Fibroblast of lung (primary cell): ENCODE measurements at regions not wholly inside any gene's neighbourhood (a gene's known extent, or its start where the extent isn't known, plus 50 kb on each side); places are given as distances from the start of the nearest gene placed in this dataset.
A peak's percentile ranks its signal among the peaks of the same experiment; 100 is the strongest.

Experiments used
- DNase-seq, 2 donors: peaks; one replicate each; pipeline versions ENCODE4 v3.0.0 to v3.0.0-alpha.2; 2010; ENCODE audit warnings: low read depth in 2 of 2
- H2AFZ ChIP-seq: 2 replicates; pipeline ENCODE4 v1.5.1; 2012; ENCODE audit warnings: low read length, control low read depth, inconsistent platforms
- H3K27ac ChIP-seq: 2 replicates; pipeline ENCODE4 v1.5.1; 2011; ENCODE audit warnings: low read length, control low read depth; ENCODE audit not compliant: insufficient read depth
- H3K27me3 ChIP-seq: 2 replicates; pipeline ENCODE4 v1.5.1; 2011; ENCODE audit warnings: mild to moderate bottlenecking, low read length; ENCODE audit not compliant: control insufficient read depth, insufficient read depth
- H3K36me3 ChIP-seq: 2 replicates; pipeline ENCODE4 v1.5.1; 2011; ENCODE audit warnings: low read length; ENCODE audit not compliant: control insufficient read depth, insufficient read depth
- H3K4me1 ChIP-seq: 2 replicates; pipeline ENCODE4 v1.5.1; 2011; ENCODE audit warnings: low read length; ENCODE audit not compliant: control insufficient read depth, insufficient read depth; ENCODE audit errors: extremely low read depth
- H3K4me2 ChIP-seq: 2 replicates; pipeline ENCODE4 v1.5.1; 2011; ENCODE audit warnings: low read length, control low read depth; ENCODE audit not compliant: insufficient read depth; ENCODE audit errors: extremely low read depth
- H3K4me3 ChIP-seq, 4 experiments: fragments of 200-600 bp in 1 of 4; sonication (generic) in 1 of 4; replicated peaks in 1 of 4; 2 replicates each; pipeline ENCODE4 v1.5.1; 2011 to 2016; ENCODE audit warnings: low read length in 4 of 4, low read depth in 3 of 4, mild to moderate bottlenecking in 3 of 4, control low read depth in 2 of 4, inconsistent platforms in 1 of 4, mixed read lengths in 1 of 4; ENCODE audit not compliant: insufficient read depth in 1 of 4; ENCODE audit errors: control extremely low read depth in 1 of 4
- H3K79me2 ChIP-seq: 2 replicates; pipeline ENCODE4 v1.5.1; 2012; ENCODE audit warnings: mild to moderate bottlenecking, low read length, inconsistent platforms; ENCODE audit not compliant: control insufficient read depth, insufficient read depth
- H3K9ac ChIP-seq: 2 replicates; pipeline ENCODE4 v1.5.1; 2011; ENCODE audit warnings: mild to moderate bottlenecking, low read length, control low read depth; ENCODE audit not compliant: insufficient read depth
- H3K9me3 ChIP-seq: 2 replicates; pipeline ENCODE4 v1.5.1; 2012; ENCODE audit warnings: low read depth, low read length; ENCODE audit not compliant: control insufficient read depth, insufficient read depth
- H4K20me1 ChIP-seq: 2 replicates; pipeline ENCODE4 v1.5.1; 2011; ENCODE audit warnings: low read length; ENCODE audit not compliant: control insufficient read depth, insufficient read depth; ENCODE audit errors: extremely low read depth
- EZH2 ChIP-seq: IDR thresholded peaks from 2 replicates; pipeline ENCODE4 v1.5.1; 2012; ENCODE audit warnings: low read length, control low read depth, mild to moderate bottlenecking; ENCODE audit errors: missing control alignments
- TF ChIP-seq, protein P1 (sequence below), 2 donors: IDR thresholded peaks in 1 of 2; conservative IDR thresholded peaks in 1 of 2; 1 replicate in 1 of 2; 2 replicates in 1 of 2; pipeline ENCODE4 v1.5.1; 2011 to 2012; ENCODE audit warnings: low read length in 2 of 2, control low read depth in 1 of 2, inconsistent platforms in 1 of 2, low read depth in 1 of 2, mild to moderate bottlenecking in 1 of 2

DNA sequence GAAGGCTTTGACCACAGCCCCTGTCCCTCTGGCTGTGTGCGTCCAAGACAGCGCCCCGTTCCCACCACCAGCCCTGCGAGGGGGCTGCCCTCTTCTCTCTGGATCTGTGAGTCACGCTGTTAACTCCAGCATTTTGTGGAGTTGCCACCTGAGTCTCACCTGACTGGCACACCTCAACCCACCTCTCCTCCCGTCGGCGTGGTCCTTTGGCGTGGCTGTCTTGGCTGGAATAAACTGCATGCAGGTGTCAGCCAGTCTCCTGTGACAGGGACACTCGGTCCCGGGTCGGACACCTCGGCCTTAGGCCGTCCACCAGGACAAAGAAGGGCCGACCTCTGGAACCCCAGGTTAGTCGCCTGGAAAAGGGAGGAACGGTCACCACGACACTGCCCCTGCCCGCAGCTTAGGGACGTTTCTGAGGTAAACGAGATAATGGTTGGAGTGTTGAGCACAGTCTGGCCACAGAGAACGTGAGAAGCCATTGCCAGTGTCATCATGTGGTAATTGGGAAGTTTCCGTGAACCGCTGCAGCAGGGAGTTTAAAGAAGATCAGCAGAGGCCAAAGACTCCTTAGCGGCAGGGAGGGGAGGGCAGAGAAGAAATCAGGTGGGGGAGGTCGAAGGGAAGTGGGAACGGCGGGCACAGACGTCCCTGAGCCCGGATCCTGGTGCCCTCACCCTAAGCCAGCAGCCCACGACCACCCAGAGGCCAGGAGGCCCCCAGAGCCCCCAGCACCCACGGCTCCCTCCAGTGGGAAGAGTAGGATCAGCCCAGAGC lies 73.6 kb upstream of the FAM20C start:
- no peak for TF ChIP-seq EZH2
- TF ChIP-seq, protein P1, sequence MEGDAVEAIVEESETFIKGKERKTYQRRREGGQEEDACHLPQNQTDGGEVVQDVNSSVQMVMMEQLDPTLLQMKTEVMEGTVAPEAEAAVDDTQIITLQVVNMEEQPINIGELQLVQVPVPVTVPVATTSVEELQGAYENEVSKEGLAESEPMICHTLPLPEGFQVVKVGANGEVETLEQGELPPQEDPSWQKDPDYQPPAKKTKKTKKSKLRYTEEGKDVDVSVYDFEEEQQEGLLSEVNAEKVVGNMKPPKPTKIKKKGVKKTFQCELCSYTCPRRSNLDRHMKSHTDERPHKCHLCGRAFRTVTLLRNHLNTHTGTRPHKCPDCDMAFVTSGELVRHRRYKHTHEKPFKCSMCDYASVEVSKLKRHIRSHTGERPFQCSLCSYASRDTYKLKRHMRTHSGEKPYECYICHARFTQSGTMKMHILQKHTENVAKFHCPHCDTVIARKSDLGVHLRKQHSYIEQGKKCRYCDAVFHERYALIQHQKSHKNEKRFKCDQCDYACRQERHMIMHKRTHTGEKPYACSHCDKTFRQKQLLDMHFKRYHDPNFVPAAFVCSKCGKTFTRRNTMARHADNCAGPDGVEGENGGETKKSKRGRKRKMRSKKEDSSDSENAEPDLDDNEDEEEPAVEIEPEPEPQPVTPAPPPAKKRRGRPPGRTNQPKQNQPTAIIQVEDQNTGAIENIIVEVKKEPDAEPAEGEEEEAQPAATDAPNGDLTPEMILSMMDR (conservative IDR thresholded peaks at IDR 0.05 in 1 of 2, IDR thresholded peaks at IDR 0.05 in 1 of 2; ENCODE audit: low read depth in 1 of 2, low read length in 2 of 2): no peak
- no peaks in the 10 kb centered on the region for H3K9me3 ChIP-seq
- no peak overlapping the region for H2AFZ ChIP-seq
- no peaks in the 10 kb centered on the region for H3K27me3 ChIP-seq
- H3K4me2 ChIP-seq: no peak overlapping the region
- H3K9ac ChIP-seq: no peak overlapping the region
- no peak overlapping the region for H3K4me3 ChIP-seq
- H4K20me1 ChIP-seq: no peaks in the 10 kb centered on the region
- peaks cover 3% of the 10 kb centered on the region for H3K4me1 ChIP-seq
- H3K27ac ChIP-seq: no peak overlapping the region
- DNase-seq: no peak
- no peaks in the 10 kb centered on the region for H3K36me3 ChIP-seq
- H3K79me2 ChIP-seq: no peaks in the 10 kb centered on the region

DNA sequence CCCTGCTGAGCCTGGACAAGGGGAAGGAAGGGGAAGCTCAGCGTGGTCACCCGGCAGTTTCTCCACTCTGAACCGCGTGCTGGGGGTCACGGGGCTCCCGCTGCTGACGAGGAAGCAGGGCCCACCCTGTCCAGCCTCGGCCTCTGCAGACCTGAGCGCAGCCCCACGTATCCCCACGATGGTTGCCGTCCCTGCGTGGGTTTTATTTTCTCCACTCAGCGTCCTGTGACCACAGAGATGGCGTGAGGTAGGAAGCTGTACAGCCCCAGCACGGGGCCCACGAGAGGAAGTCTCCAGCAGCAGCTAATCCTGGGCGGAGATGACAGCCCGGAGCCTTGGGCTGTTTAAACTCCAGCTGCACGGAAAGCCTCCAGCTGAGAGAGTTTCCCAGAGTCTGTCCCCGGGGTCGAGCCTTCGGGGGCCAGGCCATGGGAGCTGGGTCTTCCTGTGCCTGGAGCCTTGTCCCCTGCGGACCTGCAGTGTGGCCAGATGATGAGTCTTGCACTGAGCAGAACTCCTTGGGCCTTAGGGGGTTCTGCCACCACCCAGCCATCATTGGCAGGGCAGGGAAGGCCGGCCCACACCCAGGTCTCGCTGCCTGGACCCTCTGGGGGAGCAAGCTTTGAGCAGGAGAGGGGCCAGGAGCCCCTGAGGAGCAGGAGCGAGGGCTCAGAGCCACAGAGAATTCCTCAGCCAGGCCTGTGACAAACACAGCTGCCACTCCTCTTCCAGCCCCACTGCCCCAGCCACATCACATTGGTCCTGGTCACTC lies 72.8 kb upstream of the FAM20C start:
- no peak overlapping the region for H2AFZ ChIP-seq
- DNase-seq: peak in 1 of 2 donors; percentile 14

More for the DNA sequence above, 72.8 kb upstream of the FAM20C start:
- TF ChIP-seq EZH2: no peak
- TF ChIP-seq, protein P1 (conservative IDR thresholded peaks at IDR 0.05 in 1 of 2, IDR thresholded peaks at IDR 0.05 in 1 of 2; ENCODE audit: low read depth in 1 of 2, low read length in 2 of 2): no peak
- Histone ChIP-seq H4K20me1 (no peaks in the 10 kb centered on the region), H3K27ac (no peak overlapping the region), H3K4me2 (no peak overlapping the region), H3K4me1 (peaks cover 3% of the 10 kb centered on the region), H3K27me3 (no peaks in the 10 kb centered on the region), H3K36me3 (no peaks in the 10 kb centered on the region), H3K79me2 (no peaks in the 10 kb centered on the region), H3K4me3 (no peak overlapping the region), H3K9me3 (no peaks in the 10 kb centered on the region), H3K9ac (no peak overlapping the region)
